Activated CD8-positive, alpha-beta memory T cell treated with anti-CD3 and anti-CD28 coated beads for 24 hours (primary cell): ENCODE measurements at regions not wholly inside any gene's neighbourhood (a gene's known extent, or its start where the extent isn't known, plus 50 kb on each side); places are given as distances from the start of the nearest gene placed in this dataset.
"Not testable (repeated sequence)": the region's sequence is repeated elsewhere in the genome, so short reads cannot be mapped to it uniquely, and the experiment has no call there.

ENCODE experiments used
- DNase-seq: peaks from one replicate; pipeline ENCODE4 v3.0.0-alpha.2; 2020

GRCh38 chr13:31522396-31522795 is 216.9 kb upstream of the RXFP2 start:
- no peak for DNase-seq

- no peak for DNase-seq
Measured at GRCh38 chr13:31528176-31528575, 211.2 kb upstream of the RXFP2 start.

GRCh38 chr13:31528758-31529157 is 210.6 kb upstream of the RXFP2 start:
- no peak for DNase-seq

- DNase-seq: no peak
Measured at GRCh38 chr13:31530922-31531321, 208.4 kb upstream of the RXFP2 start.

- no peak for DNase-seq
Measured at GRCh38 chr13:31537052-31537451, 202.3 kb upstream of the RXFP2 start.

- no peak for DNase-seq
Measured at GRCh38 chr13:31538067-31539042, 201.0 kb upstream of the RXFP2 start.

- no peak for DNase-seq
Measured at GRCh38 chr13:31540281-31540680, 199.0 kb upstream of the RXFP2 start.

GRCh38 chr13:31543190-31543589 is 196.1 kb upstream of the RXFP2 start:
- no peak for DNase-seq

GRCh38 chr13:31545616-31546015 is 193.7 kb upstream of the RXFP2 start:
- DNase-seq: no peak

GRCh38 chr13:31556376-31556775 is 182.9 kb upstream of the RXFP2 start:
- no peak for DNase-seq

- DNase-seq: not testable (repeated sequence)
Measured at GRCh38 chr13:31584221-31584620, 155.1 kb upstream of the RXFP2 start.

GRCh38 chr13:31587698-31588266 is 151.5 kb upstream of the RXFP2 start:
- no peak for DNase-seq

- DNase-seq: no peak
Measured at GRCh38 chr13:31588316-31588715, 151.0 kb upstream of the RXFP2 start.

- DNase-seq: no peak
Measured at GRCh38 chr13:31588893-31589292, 150.4 kb upstream of the RXFP2 start.

GRCh38 chr13:31591642-31592233 is 147.6 kb upstream of the RXFP2 start:
- no peak for DNase-seq

- DNase-seq: no peak
Measured at GRCh38 chr13:31594056-31594455, 145.3 kb upstream of the RXFP2 start.

GRCh38 chr13:31595563-31595962 is 143.8 kb upstream of the RXFP2 start:
- no peak for DNase-seq

- no peak for DNase-seq
Measured at GRCh38 chr13:31598990-31599389, 140.3 kb upstream of the RXFP2 start.

GRCh38 chr13:31605076-31605860 is 134.1 kb upstream of the RXFP2 start:
- DNase-seq: no peak

- not testable (repeated sequence) for DNase-seq
Measured at GRCh38 chr13:31607531-31607930, 131.8 kb upstream of the RXFP2 start.

GRCh38 chr13:31608780-31609179 is 130.5 kb upstream of the RXFP2 start:
- not testable (repeated sequence) for DNase-seq

- DNase-seq: no peak
Measured at GRCh38 chr13:31610270-31610998, 128.9 kb upstream of the RXFP2 start.
